Kidney epithelial cell (primary cell): ENCODE measurements at regions not wholly inside any gene's neighbourhood (a gene's known extent, or its start where the extent isn't known, plus 50 kb on each side); places are given as distances from the start of the nearest gene placed in this dataset.

Experiments
- DNase-seq: peaks from one replicate; pipeline ENCODE4 v3.0.0-alpha.2; 2010; ENCODE audit warnings: low read depth
- H3K27me3 ChIP-seq: 2 replicates; pipeline ENCODE4 v1.6.0; 2011; ENCODE audit warnings: low read length; ENCODE audit not compliant: control insufficient read depth, insufficient read depth
- H3K36me3 ChIP-seq: 2 replicates; pipeline ENCODE4 v1.5.1; 2011; ENCODE audit warnings: low read length; ENCODE audit not compliant: control insufficient read depth, insufficient read depth
- H3K4me3 ChIP-seq: 2 replicates; pipeline ENCODE4 v1.5.1; 2011; ENCODE audit warnings: low read depth, mild to moderate bottlenecking, control low read depth, low read length
- TF ChIP-seq, protein P1 (sequence below): IDR thresholded peaks from 2 replicates; pipeline ENCODE4 v1.5.1; 2011; ENCODE audit warnings: mild to moderate bottlenecking, moderate library complexity, low read length, control low read depth, inconsistent platforms; ENCODE audit not compliant: insufficient read depth, poor library complexity, severe bottlenecking

GRCh38 chr2:35337922-35338321 is 1017.7 kb upstream of the CRIM1 start:
- TF ChIP-seq, protein P1, sequence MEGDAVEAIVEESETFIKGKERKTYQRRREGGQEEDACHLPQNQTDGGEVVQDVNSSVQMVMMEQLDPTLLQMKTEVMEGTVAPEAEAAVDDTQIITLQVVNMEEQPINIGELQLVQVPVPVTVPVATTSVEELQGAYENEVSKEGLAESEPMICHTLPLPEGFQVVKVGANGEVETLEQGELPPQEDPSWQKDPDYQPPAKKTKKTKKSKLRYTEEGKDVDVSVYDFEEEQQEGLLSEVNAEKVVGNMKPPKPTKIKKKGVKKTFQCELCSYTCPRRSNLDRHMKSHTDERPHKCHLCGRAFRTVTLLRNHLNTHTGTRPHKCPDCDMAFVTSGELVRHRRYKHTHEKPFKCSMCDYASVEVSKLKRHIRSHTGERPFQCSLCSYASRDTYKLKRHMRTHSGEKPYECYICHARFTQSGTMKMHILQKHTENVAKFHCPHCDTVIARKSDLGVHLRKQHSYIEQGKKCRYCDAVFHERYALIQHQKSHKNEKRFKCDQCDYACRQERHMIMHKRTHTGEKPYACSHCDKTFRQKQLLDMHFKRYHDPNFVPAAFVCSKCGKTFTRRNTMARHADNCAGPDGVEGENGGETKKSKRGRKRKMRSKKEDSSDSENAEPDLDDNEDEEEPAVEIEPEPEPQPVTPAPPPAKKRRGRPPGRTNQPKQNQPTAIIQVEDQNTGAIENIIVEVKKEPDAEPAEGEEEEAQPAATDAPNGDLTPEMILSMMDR, result no peak
- no peaks in the 10 kb centered on the region for H3K27me3 ChIP-seq

DNA sequence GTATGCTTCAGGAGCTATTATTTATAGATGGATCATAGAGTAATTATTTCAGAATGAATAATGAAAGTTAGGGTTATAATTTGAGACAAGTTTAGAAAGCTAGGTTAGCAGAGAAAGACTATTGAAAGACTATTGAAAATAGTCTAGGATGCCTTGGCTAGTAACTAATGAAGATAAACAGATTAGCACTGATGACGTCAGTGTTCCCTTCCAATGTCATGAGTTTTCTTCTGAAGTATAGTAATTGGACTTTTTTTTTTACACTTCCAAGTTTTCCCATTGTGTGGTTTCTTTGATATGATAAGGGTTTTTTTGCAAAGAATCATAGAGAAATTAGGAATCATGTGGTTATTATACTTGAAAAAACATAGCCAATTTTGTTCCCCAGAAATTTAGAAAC is 1041.5 kb upstream of the CRIM1 start:
- Histone ChIP-seq H3K4me3 (no peak overlapping the region), H3K27me3 (no peaks in the 10 kb centered on the region), H3K36me3 (no peaks in the 10 kb centered on the region)
- TF ChIP-seq, protein P1, result no peak
- DNase-seq, result no peak

More at GRCh38 chr2:35337922-35338321, 1017.7 kb upstream of the CRIM1 start:
- Histone ChIP-seq H3K36me3 (no peaks in the 10 kb centered on the region), H3K4me3 (no peak overlapping the region)
- DNase-seq, result no peak

DNA sequence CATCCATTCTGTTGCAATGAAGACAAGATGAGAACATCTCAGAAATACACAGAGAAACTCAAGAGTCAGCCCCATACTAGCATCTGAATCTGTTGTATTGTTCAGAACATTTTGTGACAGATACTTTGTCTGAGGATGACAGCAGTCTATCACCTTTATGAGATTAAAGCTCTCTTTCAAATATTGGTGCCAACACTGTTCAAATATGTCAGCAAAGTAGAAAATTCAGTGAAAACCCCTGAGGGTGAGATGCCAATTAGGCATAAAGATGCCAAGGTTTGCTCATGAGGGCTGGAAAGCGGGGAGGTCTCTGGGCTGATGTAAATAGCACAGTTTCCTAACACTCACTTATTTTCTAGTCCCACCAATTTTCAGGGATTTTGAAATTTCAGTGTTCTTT is 1054.2 kb upstream of the CRIM1 start:
- Histone ChIP-seq H3K4me3 (no peak overlapping the region), H3K27me3 (no peaks in the 10 kb centered on the region), H3K36me3 (no peaks in the 10 kb centered on the region)
- DNase-seq, result no peak
- TF ChIP-seq, protein P1, result no peak

- TF ChIP-seq, protein P1, result no peak
- Histone ChIP-seq H3K36me3 (no peaks in the 10 kb centered on the region), H3K4me3 (no peak overlapping the region), H3K27me3 (no peaks in the 10 kb centered on the region)
- DNase-seq, result peak; percentile 73
These were observed 1057.1 kb upstream of the CRIM1 start for GRCh38 chr2:35298493-35298892.

DNA sequence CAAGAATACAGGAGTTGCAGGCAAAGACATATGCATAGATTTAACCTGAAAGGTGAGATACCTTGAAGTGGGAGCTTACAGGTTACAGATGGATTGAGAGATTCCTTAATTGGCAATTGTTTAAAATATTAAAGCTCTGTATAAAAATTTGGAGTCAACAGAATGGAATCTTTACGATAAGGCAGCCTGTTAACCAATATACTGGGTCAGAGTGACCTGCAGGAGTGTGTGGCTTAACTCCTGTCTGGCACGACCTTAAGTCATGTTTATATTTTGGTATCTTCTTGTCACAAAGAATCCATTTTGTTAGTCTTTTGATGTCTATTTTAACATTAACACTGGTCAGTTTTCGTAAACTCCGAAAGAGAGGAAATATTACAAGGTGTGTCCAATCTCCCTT is 1058.2 kb upstream of the CRIM1 start:
- H3K27me3 ChIP-seq, result no peaks in the 10 kb centered on the region
- TF ChIP-seq, protein P1, result no peak
- no peaks in the 10 kb centered on the region for H3K36me3 ChIP-seq
- no peak for DNase-seq
- no peak overlapping the region for H3K4me3 ChIP-seq

DNA sequence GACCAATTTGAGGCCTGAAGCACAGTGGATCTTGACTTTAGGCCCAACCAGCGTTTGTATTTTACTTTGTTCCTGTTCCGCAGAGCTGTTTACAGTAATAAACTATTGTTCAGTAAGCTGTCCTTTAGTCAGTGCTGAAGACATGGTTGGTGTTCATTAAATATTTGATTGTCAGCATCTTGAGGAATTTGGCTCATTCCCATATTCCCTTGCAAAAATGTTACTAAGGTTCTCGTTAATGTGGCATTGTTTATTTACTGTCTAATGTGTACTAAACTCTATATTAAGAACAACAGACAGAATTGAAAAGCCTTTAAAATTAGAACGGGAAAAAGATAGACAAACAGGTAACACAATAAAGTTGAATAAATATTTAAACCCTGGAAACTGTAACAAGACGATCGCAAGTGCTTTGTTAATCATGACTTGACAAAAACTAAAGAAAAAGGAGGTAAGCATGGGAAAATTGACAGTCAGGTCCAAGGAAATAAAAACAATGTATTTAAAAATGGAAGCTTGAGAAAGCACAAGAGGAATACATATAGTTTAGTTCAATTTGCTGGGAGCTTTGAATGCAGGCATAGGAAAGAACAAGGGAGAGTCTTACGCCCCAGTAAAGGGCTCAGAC is 1060.8 kb upstream of the CRIM1 start:
- DNase-seq, result no peak
- no peaks in the 10 kb centered on the region for H3K36me3 ChIP-seq
- H3K27me3 ChIP-seq, result no peaks in the 10 kb centered on the region
- TF ChIP-seq, protein P1, result no peak
- H3K4me3 ChIP-seq, result no peak overlapping the region
